COLO668 (cell line): ENCODE measurements at regions not wholly inside any gene's neighbourhood (a gene's known extent, or its start where the extent isn't known, plus 50 kb on each side); places are given as distances from the start of the nearest gene placed in this dataset.

Experiments
- DNase-seq: peaks from one replicate; lab custom pipeline; 2025; ENCODE audit not compliant: unreplicated experiment; lab: John Stamatoyannopoulos, UW

GRCh38 chr10:125514206-125515162 is 168.5 kb downstream of the TEX36 start:
- no peak for DNase-seq

- DNase-seq, result no peak
Measured at GRCh38 chr10:125513429-125514182, 169.4 kb downstream of the TEX36 start.

- DNase-seq, result no peak
Measured at GRCh38 chr10:125510998-125511397, 172.0 kb downstream of the TEX36 start.

GRCh38 chr10:125505648-125506047 is 177.3 kb downstream of the TEX36 start:
- DNase-seq, result no peak

- DNase-seq, result no peak
Measured at GRCh38 chr10:125502276-125502675, 180.7 kb downstream of the TEX36 start.

GRCh38 chr10:125495386-125495785 is 187.6 kb downstream of the TEX36 start:
- DNase-seq, result no peak

- DNase-seq, result no peak
Measured at GRCh38 chr10:125494651-125495239, 188.2 kb downstream of the TEX36 start.

GRCh38 chr10:125491381-125491780 is 191.6 kb downstream of the TEX36 start:
- DNase-seq, result no peak

- DNase-seq, result no peak
Measured at GRCh38 chr10:125489731-125490130, 193.2 kb downstream of the TEX36 start.

- DNase-seq, result no peak
Measured at GRCh38 chr10:125485665-125486064, 197.3 kb downstream of the TEX36 start.

GRCh38 chr10:125484035-125484732 is 198.8 kb downstream of the TEX36 start:
- DNase-seq, result no peak

GRCh38 chr10:125482637-125483036 is 200.3 kb downstream of the TEX36 start:
- DNase-seq, result no peak

- no peak for DNase-seq
Measured at GRCh38 chr10:125482108-125482507, 200.9 kb downstream of the TEX36 start.

GRCh38 chr10:125479059-125479458 is 203.9 kb downstream of the TEX36 start:
- DNase-seq, result no peak

- DNase-seq, result no peak
Measured at GRCh38 chr10:125475815-125476214, 207.1 kb downstream of the TEX36 start.

- no peak for DNase-seq
Measured at GRCh38 chr10:125473143-125473793, 209.7 kb downstream of the TEX36 start.

GRCh38 chr10:125472010-125472607 is 210.9 kb downstream of the TEX36 start:
- DNase-seq, result no peak

GRCh38 chr10:125468278-125468677 is 214.7 kb downstream of the TEX36 start:
- no peak for DNase-seq

- DNase-seq, result no peak
Measured at GRCh38 chr10:125466685-125467084, 216.3 kb downstream of the TEX36 start.

- no peak for DNase-seq
Measured at GRCh38 chr10:125462845-125463244, 220.1 kb downstream of the TEX36 start.
